Subcutaneous abdominal adipose tissue (tissue), 5 donors: ENCODE measurements at regions not wholly inside any gene's neighbourhood (a gene's known extent, or its start where the extent isn't known, plus 50 kb on each side); places are given as distances from the start of the nearest gene placed in this dataset.

Experiments used
- H3K27ac ChIP-seq: one replicate; pipeline ENCODE4 v1.7.0; 2013; ENCODE audit warnings: low read depth, mild to moderate bottlenecking, inconsistent platforms, low read length, moderate library complexity
- H3K27me3 ChIP-seq, 5 donors: one replicate each; pipeline ENCODE4 v1.7.0; 2013; ENCODE audit warnings: low read length in 5 of 5, inconsistent platforms in 1 of 5; ENCODE audit not compliant: control insufficient read depth in 5 of 5, insufficient read depth in 4 of 5
- H3K36me3 ChIP-seq, 5 donors: one replicate each; pipeline ENCODE4 v1.7.0; 2013; ENCODE audit warnings: low read length in 5 of 5; ENCODE audit not compliant: control insufficient read depth in 5 of 5, insufficient read depth in 5 of 5
- H3K4me1 ChIP-seq, 5 donors: one replicate each; pipeline ENCODE4 v1.7.0; 2013; ENCODE audit warnings: low read length in 5 of 5, mild to moderate bottlenecking in 3 of 5, moderate library complexity in 1 of 5; ENCODE audit not compliant: control insufficient read depth in 5 of 5, insufficient read depth in 5 of 5
- H3K4me3 ChIP-seq, 5 donors: one replicate each; pipeline ENCODE4 v1.7.0; 2013; ENCODE audit warnings: low read length in 5 of 5, low read depth in 1 of 5
- H3K9ac ChIP-seq, 5 donors: one replicate each; pipeline ENCODE4 v1.7.0; 2013; ENCODE audit warnings: low read length in 5 of 5, mild to moderate bottlenecking in 4 of 5, moderate library complexity in 3 of 5
- H3K9me3 ChIP-seq, 5 donors: one replicate each; pipeline ENCODE4 v1.7.0; 2013; ENCODE audit warnings: low read length in 5 of 5; ENCODE audit not compliant: control insufficient read depth in 5 of 5
- donor health status: healthy.
- donor health status: healthy.
- donor health status: healthy.
- donor health status: healthy.
- donor health status: healthy.

- H3K27ac ChIP-seq = no peak overlapping the region
- H3K4me3 ChIP-seq = no peak overlapping the region
- H3K36me3 ChIP-seq = no peaks in the 10 kb centered on the region
- H3K9me3 ChIP-seq = peaks cover 0 to 8% (median 3%) of the 10 kb centered on the region in 5 donors
- H3K9ac ChIP-seq = no peak overlapping the region
- peaks cover 3 to 10% (median 3%) of the 10 kb centered on the region in 5 donors for H3K27me3 ChIP-seq
- no peaks in the 10 kb centered on the region for H3K4me1 ChIP-seq
Observed at GRCh38 chr9:93900971-93901861, 53.9 kb downstream of the BARX1 start.

- Histone ChIP-seq H3K27me3 (peaks cover 3 to 9% (median 3%) of the 10 kb centered on the region in 5 donors), H3K4me3 (no peak overlapping the region), H3K36me3 (no peaks in the 10 kb centered on the region), H3K9ac (no peak overlapping the region), H3K4me1 (no peaks in the 10 kb centered on the region), H3K9me3 (peaks cover 0 to 8% (median 3%) of the 10 kb centered on the region in 5 donors), H3K27ac (no peak overlapping the region)
Observed at GRCh38 chr9:93900436-93900819, 54.7 kb downstream of the BARX1 start.

- Histone ChIP-seq H3K27me3 (peaks cover 0 to 8% (median 3%) of the 10 kb centered on the region in 5 donors), H3K4me1 (no peaks in the 10 kb centered on the region), H3K9ac (no peak overlapping the region), H3K27ac (no peak overlapping the region), H3K36me3 (no peaks in the 10 kb centered on the region), H3K4me3 (no peak overlapping the region), H3K9me3 (peaks cover 0 to 8% (median 3%) of the 10 kb centered on the region in 5 donors)
Observed at GRCh38 chr9:93899609-93900435, 55.3 kb downstream of the BARX1 start.

GRCh38 chr9:93898502-93899426 is 56.4 kb downstream of the BARX1 start:
- Histone ChIP-seq H3K4me1 (no peaks in the 10 kb centered on the region), H3K27me3 (peaks cover 0 to 3% (median 0%) of the 10 kb centered on the region in 5 donors), H3K9ac (no peak overlapping the region), H3K27ac (no peak overlapping the region), H3K36me3 (no peaks in the 10 kb centered on the region), H3K4me3 (no peak overlapping the region), H3K9me3 (peaks cover 0 to 12% (median 3%) of the 10 kb centered on the region in 5 donors)

- Histone ChIP-seq H3K9me3 (peaks cover 0 to 14% (median 4%) of the 10 kb centered on the region in 5 donors), H3K27ac (no peak overlapping the region), H3K4me1 (no peaks in the 10 kb centered on the region), H3K27me3 (peaks cover 0 to 3% (median 0%) of the 10 kb centered on the region in 5 donors), H3K36me3 (no peaks in the 10 kb centered on the region), H3K9ac (no peak overlapping the region), H3K4me3 (no peak overlapping the region)
Observed at GRCh38 chr9:93898026-93898425, 57.1 kb downstream of the BARX1 start.

- Histone ChIP-seq H3K9ac (no peak overlapping the region), H3K9me3 (peaks cover 0 to 19% (median 10%) of the 10 kb centered on the region in 5 donors), H3K27ac (no peak overlapping the region), H3K4me3 (no peak overlapping the region), H3K36me3 (no peaks in the 10 kb centered on the region), H3K4me1 (no peaks in the 10 kb centered on the region), H3K27me3 (peaks cover 0 to 3% (median 0%) of the 10 kb centered on the region in 5 donors)
Observed at GRCh38 chr9:93897075-93897970, 57.8 kb downstream of the BARX1 start.

GRCh38 chr9:93896496-93897033 is 58.6 kb downstream of the BARX1 start:
- H3K4me1 ChIP-seq = no peaks in the 10 kb centered on the region
- H3K9ac ChIP-seq = no peak overlapping the region
- no peaks in the 10 kb centered on the region for H3K36me3 ChIP-seq
- no peak overlapping the region for H3K27ac ChIP-seq
- H3K4me3 ChIP-seq = no peak overlapping the region
- H3K9me3 ChIP-seq = peaks cover 0 to 27% (median 17%) of the 10 kb centered on the region in 5 donors
- peaks cover 0 to 3% (median 2%) of the 10 kb centered on the region in 5 donors for H3K27me3 ChIP-seq

- peaks cover 0 to 30% (median 17%) of the 10 kb centered on the region in 5 donors for H3K9me3 ChIP-seq
- H3K4me3 ChIP-seq = no peak overlapping the region
- no peaks in the 10 kb centered on the region for H3K4me1 ChIP-seq
- H3K27ac ChIP-seq = no peak overlapping the region
- H3K27me3 ChIP-seq = peaks cover 0 to 3% (median 3%) of the 10 kb centered on the region in 5 donors
- H3K9ac ChIP-seq = no peak overlapping the region
- H3K36me3 ChIP-seq = no peaks in the 10 kb centered on the region
Observed at GRCh38 chr9:93896093-93896492, 59.1 kb downstream of the BARX1 start.
